ENCODE measurements at regions not wholly inside any gene's neighbourhood (a gene's known extent, or its start where the extent isn't known, plus 50 kb on each side); places are given as distances from the start of the nearest gene placed in this dataset.

- no peak for TF ChIP-seq CTCF (IDR thresholded peaks at IDR 0.05; ENCODE audit: low read depth, low read length)
- TF ChIP-seq EZH2phosphoT487 (IDR thresholded peaks at IDR 0.05; ENCODE audit: low read depth): no peak
- no peaks in the 10 kb centered on the region for H3K36me3 ChIP-seq (replicated peaks; ENCODE audit: low read depth, low read length)
- peaks cover 5% of the 10 kb centered on the region; the same call in 1 of the 2 replicates for H3K27me3 ChIP-seq (ENCODE audit: low read depth, low read length)
- H3K79me2 ChIP-seq (ENCODE audit: low read length): no peaks in the 10 kb centered on the region
- H3K4me1 ChIP-seq (ENCODE audit: low read length): peaks cover 8% of the 10 kb centered on the region
- peak overlapping the region; percentile 50 for H2AFZ ChIP-seq (ENCODE audit: low read depth, low read length)
- no peaks in the 10 kb centered on the region for H4K20me1 ChIP-seq (ENCODE audit: insufficient read depth, low read length)
- peak overlapping the region; percentile 18 for H3K4me2 ChIP-seq (ENCODE audit: low read length)
- H3K4me3 ChIP-seq (ENCODE audit: low read length): no peak overlapping the region
- H3K27ac ChIP-seq (ENCODE audit: low read length): no peak overlapping the region
- H3K9me3 ChIP-seq (ENCODE audit: insufficient read depth, low read length): no peaks in the 10 kb centered on the region
- no peak overlapping the region for H3K9ac ChIP-seq (ENCODE audit: low read length)
These were observed 75.8 kb upstream of the TSHZ2 start for GRCh38 chr20:52896348-52896747.

GRCh38 chr20:52895701-52896100 lies 76.5 kb upstream of the TSHZ2 start:
- Histone ChIP-seq H3K4me3 (ENCODE audit: low read length) (no peak overlapping the region), H3K36me3 (replicated peaks; ENCODE audit: low read depth, low read length) (no peaks in the 10 kb centered on the region), H4K20me1 (ENCODE audit: insufficient read depth, low read length) (no peaks in the 10 kb centered on the region), H3K27me3 (ENCODE audit: low read depth, low read length) (peaks cover 5% of the 10 kb centered on the region; the same call in 1 of the 2 replicates), H3K27ac (ENCODE audit: low read length) (no peak overlapping the region), H2AFZ (ENCODE audit: low read depth, low read length) (no peak overlapping the region), H3K4me2 (ENCODE audit: low read length) (no peak overlapping the region), H3K79me2 (ENCODE audit: low read length) (no peaks in the 10 kb centered on the region), H3K9ac (ENCODE audit: low read length) (no peak overlapping the region), H3K9me3 (ENCODE audit: insufficient read depth, low read length) (no peaks in the 10 kb centered on the region), H3K4me1 (ENCODE audit: low read length) (peaks cover 8% of the 10 kb centered on the region)
- no peak for TF ChIP-seq EZH2phosphoT487 (IDR thresholded peaks at IDR 0.05; ENCODE audit: low read depth)
- TF ChIP-seq CTCF (IDR thresholded peaks at IDR 0.05; ENCODE audit: low read depth, low read length): no peak

GRCh38 chr20:52895235-52895634 lies 76.9 kb upstream of the TSHZ2 start:
- TF ChIP-seq CTCF (IDR thresholded peaks at IDR 0.05; ENCODE audit: low read depth, low read length): no peak
- TF ChIP-seq EZH2phosphoT487 (IDR thresholded peaks at IDR 0.05; ENCODE audit: low read depth): no peak
- Histone ChIP-seq H3K4me1 (ENCODE audit: low read length) (peaks cover 8% of the 10 kb centered on the region), H3K4me2 (ENCODE audit: low read length) (no peak overlapping the region), H3K9ac (ENCODE audit: low read length) (no peak overlapping the region), H3K27ac (ENCODE audit: low read length) (no peak overlapping the region), H3K79me2 (ENCODE audit: low read length) (no peaks in the 10 kb centered on the region), H3K9me3 (ENCODE audit: insufficient read depth, low read length) (no peaks in the 10 kb centered on the region), H4K20me1 (ENCODE audit: insufficient read depth, low read length) (no peaks in the 10 kb centered on the region), H3K27me3 (ENCODE audit: low read depth, low read length) (peaks cover 5% of the 10 kb centered on the region; the same call in 1 of the 2 replicates), H3K4me3 (ENCODE audit: low read length) (no peak overlapping the region), H3K36me3 (replicated peaks; ENCODE audit: low read depth, low read length) (no peaks in the 10 kb centered on the region), H2AFZ (ENCODE audit: low read depth, low read length) (no peak overlapping the region)

GRCh38 chr20:52893498-52893897 lies 78.7 kb upstream of the TSHZ2 start:
- no peaks in the 10 kb centered on the region for H3K9me3 ChIP-seq (ENCODE audit: insufficient read depth, low read length)
- no peaks in the 10 kb centered on the region for H3K79me2 ChIP-seq (ENCODE audit: low read length)
- H3K4me3 ChIP-seq (ENCODE audit: low read length): no peak overlapping the region
- H3K27ac ChIP-seq (ENCODE audit: low read length): no peak overlapping the region
- no peak overlapping the region for H3K9ac ChIP-seq (ENCODE audit: low read length)
- no peak overlapping the region for H3K4me2 ChIP-seq (ENCODE audit: low read length)
- TF ChIP-seq EZH2phosphoT487 (IDR thresholded peaks at IDR 0.05; ENCODE audit: low read depth) (no peak), CTCF (IDR thresholded peaks at IDR 0.05; ENCODE audit: low read depth, low read length) (no peak)
- H3K36me3 ChIP-seq (replicated peaks; ENCODE audit: low read depth, low read length): no peaks in the 10 kb centered on the region
- peaks cover 8% of the 10 kb centered on the region for H3K4me1 ChIP-seq (ENCODE audit: low read length)
- H3K27me3 ChIP-seq (ENCODE audit: low read depth, low read length): no peaks in the 10 kb centered on the region; the same call in 1 of the 2 replicates
- H2AFZ ChIP-seq (ENCODE audit: low read depth, low read length): no peak overlapping the region
- H4K20me1 ChIP-seq (ENCODE audit: insufficient read depth, low read length): no peaks in the 10 kb centered on the region
